GM23338 (cell line): ENCODE measurements at regions not wholly inside any gene's neighbourhood (a gene's known extent, or its start where the extent isn't known, plus 50 kb on each side); places are given as distances from the start of the nearest gene placed in this dataset.
A peak's percentile ranks its signal among the peaks of the same experiment; 100 is the strongest.

Experiments
- ATAC-seq: fragments of 200-7000 bp; cut with Tn5 transposase; 3 replicates; pipeline ENCODE4 v1.9.1; 2020
- DNase-seq: peaks from one replicate; pipeline ENCODE4 v3.0.0-alpha.2; 2015; ENCODE audit warnings: low spot score
- H2AFZ ChIP-seq: fragments of 200-600 bp; sonication (generic); 2 replicates; pipeline ENCODE4 v1.8.0; 2016; ENCODE audit warnings: antibody characterized with exemption, mild to moderate bottlenecking, moderate library complexity
- H3F3A ChIP-seq: fragments of 200-600 bp; sonication (generic); replicated peaks from 2 replicates; pipeline ENCODE4 v1.8.0; 2017; ENCODE audit warnings: antibody characterized with exemption, mixed run types, low read depth
- H3K27ac ChIP-seq: fragments of 200-600 bp; sonication (generic); 2 replicates; pipeline ENCODE4 v1.6.1; 2016; ENCODE audit warnings: low read depth
- H3K27me3 ChIP-seq: fragments of 200-600 bp; sonication (generic); 2 replicates; pipeline ENCODE4 v1.8.0; 2016; ENCODE audit warnings: mild to moderate bottlenecking, mixed run types, moderate library complexity; ENCODE audit not compliant: insufficient read depth
- H3K36me3 ChIP-seq: fragments of 200-600 bp; sonication (generic); 2 replicates; pipeline ENCODE4 v1.8.0; 2016; ENCODE audit warnings: mild to moderate bottlenecking; ENCODE audit not compliant: insufficient read depth
- H3K4me1 ChIP-seq: fragments of 200-600 bp; sonication (generic); 2 replicates; pipeline ENCODE4 v1.8.0; 2016; ENCODE audit warnings: mild to moderate bottlenecking, moderate library complexity; ENCODE audit not compliant: insufficient read depth
- H3K4me2 ChIP-seq: fragments of 200-600 bp; sonication (generic); 2 replicates; pipeline ENCODE4 v1.7.1; 2017; ENCODE audit warnings: mixed run types
- H3K4me3 ChIP-seq: fragments of 200-600 bp; sonication (generic); 2 replicates; pipeline ENCODE4 v1.6.1; 2016; ENCODE audit warnings: mixed run types
- H3K79me2 ChIP-seq: fragments of 200-600 bp; sonication (generic); replicated peaks from 2 replicates; pipeline ENCODE4 v1.8.0; 2017; ENCODE audit warnings: mild to moderate bottlenecking; ENCODE audit not compliant: insufficient read depth
- H3K9me2 ChIP-seq: fragments of 200-600 bp; sonication (generic); 2 replicates; pipeline ENCODE4 v1.8.0; 2017; ENCODE audit not compliant: insufficient read depth
- H4K20me1 ChIP-seq: fragments of 200-600 bp; sonication (generic); replicated peaks from 2 replicates; pipeline ENCODE4 v1.8.0; 2017; ENCODE audit warnings: mild to moderate bottlenecking; ENCODE audit not compliant: insufficient read depth
- H3K27ac Mint-ChIP-seq: 2 replicates; pipeline ENCODE4 v1.8.0; 2020; ENCODE audit warnings: inconsistent platforms, mild to moderate bottlenecking, moderate library complexity, mixed read lengths
- H3K27me3 Mint-ChIP-seq: 3 replicates; pipeline ENCODE4 v1.8.0; 2022; ENCODE audit warnings: low read depth, mild to moderate bottlenecking, moderate library complexity, mixed read lengths, inconsistent platforms; ENCODE audit not compliant: insufficient read depth, poor library complexity
- H3K36me3 Mint-ChIP-seq: 3 replicates; pipeline ENCODE4 v1.8.0; 2021; ENCODE audit warnings: low read depth, mild to moderate bottlenecking, inconsistent platforms, moderate library complexity, mixed read lengths
- H3K4me1 Mint-ChIP-seq: 3 replicates; pipeline ENCODE4 v1.8.0; 2020; ENCODE audit warnings: mild to moderate bottlenecking, inconsistent platforms, mixed read lengths
- H3K4me3 Mint-ChIP-seq: 3 replicates; pipeline ENCODE4 v1.8.0; 2021; ENCODE audit warnings: moderate library complexity, mild to moderate bottlenecking, inconsistent platforms, mixed read lengths
- H3K9me3 Mint-ChIP-seq: 3 replicates; pipeline ENCODE4 v1.8.0; 2020; ENCODE audit warnings: moderate library complexity, mild to moderate bottlenecking, inconsistent platforms, mixed read lengths
- CREB1 ChIP-seq: fragments of 250-450 bp; sonication (Bioruptor Pico); IDR thresholded peaks from 2 replicates; pipeline ENCODE4 v1.5.0; 2020; ENCODE audit warnings: low read depth, mild to moderate bottlenecking, moderate library complexity
- JUNB ChIP-seq: IDR thresholded peaks from one replicate; pipeline ENCODE4 v1.6.1; 2016; ENCODE audit warnings: antibody characterized with exemption; ENCODE audit not compliant: unreplicated experiment
- NANOG ChIP-seq: IDR thresholded peaks from 2 replicates; pipeline ENCODE4 v1.6.1; 2016; ENCODE audit warnings: antibody characterized with exemption, borderline replicate concordance
- POLR2AphosphoS5 ChIP-seq: IDR thresholded peaks from 2 replicates; pipeline ENCODE4 v1.6.1; 2016; ENCODE audit warnings: antibody characterized with exemption, low read depth
- STAT1 ChIP-seq: IDR thresholded peaks from one replicate; pipeline ENCODE4 v1.6.1; 2016; ENCODE audit warnings: antibody characterized with exemption; ENCODE audit not compliant: unreplicated experiment
- TF ChIP-seq, protein P1 (sequence below), 2 experiments: fragments of 200-600 bp in 1 of 2; sonication (generic) in 1 of 2; conservative IDR thresholded peaks; 2 replicates each; pipeline versions ENCODE4 v1.5.1 to v1.6.1; 2016 to 2017; ENCODE audit warnings: antibody characterized with exemption in 2 of 2, low read depth in 2 of 2, mild to moderate bottlenecking in 2 of 2, moderate library complexity in 1 of 2
- TF ChIP-seq, protein P2 (sequence below): fragments of 250-450 bp; sonication (Bioruptor Pico); IDR thresholded peaks from 2 replicates; pipeline ENCODE4 v1.5.0; 2020; ENCODE audit warnings: mild to moderate bottlenecking, moderate library complexity
- TF ChIP-seq, protein P3 (sequence below): IDR thresholded peaks from one replicate; pipeline ENCODE4 v1.6.1; 2018; ENCODE audit warnings: antibody characterized with exemption; ENCODE audit not compliant: unreplicated experiment

DNA sequence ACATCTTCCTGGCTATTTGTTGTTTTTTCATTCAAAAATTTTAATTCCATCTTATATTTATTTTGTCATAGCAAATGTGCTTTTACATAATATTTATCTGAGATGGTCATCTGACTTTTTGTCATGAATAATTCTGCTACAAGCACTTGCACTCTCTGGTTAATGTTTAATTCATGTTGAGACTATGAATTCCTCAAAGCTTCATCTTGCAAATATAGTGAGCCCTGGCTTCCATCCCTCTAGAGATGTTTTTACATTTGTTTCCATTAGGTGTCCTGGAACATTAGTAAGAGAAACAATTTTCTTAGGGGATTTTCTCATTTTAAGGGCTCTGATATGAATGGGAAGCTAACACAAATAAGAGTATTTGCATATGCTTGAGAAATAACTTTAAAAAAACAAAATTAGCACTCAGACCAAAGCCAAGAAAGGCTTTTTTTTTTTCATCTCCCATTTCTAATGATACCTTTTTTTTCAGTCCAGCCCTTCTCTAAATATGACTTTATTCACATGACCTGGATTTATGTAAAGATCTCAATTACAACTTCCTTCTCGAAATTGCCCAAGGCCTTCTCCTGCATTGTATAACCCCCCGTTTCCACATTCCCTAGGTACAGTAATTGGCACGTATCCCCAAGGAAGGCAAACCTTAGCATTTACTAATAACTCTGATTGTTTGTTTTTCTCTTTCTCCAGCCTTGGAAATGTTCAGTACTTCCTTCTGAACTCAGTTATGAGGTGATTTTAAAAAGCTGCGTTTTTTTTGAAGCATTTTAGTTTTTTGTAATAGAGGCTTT, 797.0 kb upstream of the GJE1 start:
- Mint-ChIP-seq H3K4me1 (no peaks in the 10 kb centered on the region; the same call in 2 of the 3 replicates), H3K27me3 (peaks cover 2% of the 10 kb centered on the region), H3K4me3 (no peak overlapping the region), H3K36me3 (no peaks in the 10 kb centered on the region; the same call in 2 of the 3 replicates), H3K9me3 (peaks cover 6% of the 10 kb centered on the region; the same call in 2 of the 3 replicates), H3K27ac (no peak overlapping the region; the same call in 1 of the 2 replicates)
- H3K27me3 ChIP-seq = no peaks in the 10 kb centered on the region
- no peak overlapping the region for H3K27ac ChIP-seq
- no peaks in the 10 kb centered on the region for H3K36me3 ChIP-seq
- no peak overlapping the region for H3K4me2 ChIP-seq
- DNase-seq (no peak), ATAC-seq (no peak)
- H3K4me1 ChIP-seq = no peaks in the 10 kb centered on the region
- H4K20me1 ChIP-seq = no peaks in the 10 kb centered on the region
- H3K4me3 ChIP-seq = no peak overlapping the region
- H3F3A ChIP-seq = no peaks in the 10 kb centered on the region
- H3K79me2 ChIP-seq = no peaks in the 10 kb centered on the region
- no peaks in the 10 kb centered on the region; the same call in 1 of the 2 replicates for H3K9me2 ChIP-seq
- peak overlapping the region; percentile 30; the same call in 1 of the 2 replicates for H2AFZ ChIP-seq
- TF ChIP-seq POLR2AphosphoS5 (no peak), NANOG (no peak), JUNB (no peak), CREB1 (CRISPR knock-in tag) (no peak), STAT1 (no peak)
- TF ChIP-seq, protein P1, sequence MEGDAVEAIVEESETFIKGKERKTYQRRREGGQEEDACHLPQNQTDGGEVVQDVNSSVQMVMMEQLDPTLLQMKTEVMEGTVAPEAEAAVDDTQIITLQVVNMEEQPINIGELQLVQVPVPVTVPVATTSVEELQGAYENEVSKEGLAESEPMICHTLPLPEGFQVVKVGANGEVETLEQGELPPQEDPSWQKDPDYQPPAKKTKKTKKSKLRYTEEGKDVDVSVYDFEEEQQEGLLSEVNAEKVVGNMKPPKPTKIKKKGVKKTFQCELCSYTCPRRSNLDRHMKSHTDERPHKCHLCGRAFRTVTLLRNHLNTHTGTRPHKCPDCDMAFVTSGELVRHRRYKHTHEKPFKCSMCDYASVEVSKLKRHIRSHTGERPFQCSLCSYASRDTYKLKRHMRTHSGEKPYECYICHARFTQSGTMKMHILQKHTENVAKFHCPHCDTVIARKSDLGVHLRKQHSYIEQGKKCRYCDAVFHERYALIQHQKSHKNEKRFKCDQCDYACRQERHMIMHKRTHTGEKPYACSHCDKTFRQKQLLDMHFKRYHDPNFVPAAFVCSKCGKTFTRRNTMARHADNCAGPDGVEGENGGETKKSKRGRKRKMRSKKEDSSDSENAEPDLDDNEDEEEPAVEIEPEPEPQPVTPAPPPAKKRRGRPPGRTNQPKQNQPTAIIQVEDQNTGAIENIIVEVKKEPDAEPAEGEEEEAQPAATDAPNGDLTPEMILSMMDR (conservative IDR thresholded peaks at IDR 0.05; ENCODE audit: low read depth in 2 of 2) = no peak
- TF ChIP-seq, protein P2, sequence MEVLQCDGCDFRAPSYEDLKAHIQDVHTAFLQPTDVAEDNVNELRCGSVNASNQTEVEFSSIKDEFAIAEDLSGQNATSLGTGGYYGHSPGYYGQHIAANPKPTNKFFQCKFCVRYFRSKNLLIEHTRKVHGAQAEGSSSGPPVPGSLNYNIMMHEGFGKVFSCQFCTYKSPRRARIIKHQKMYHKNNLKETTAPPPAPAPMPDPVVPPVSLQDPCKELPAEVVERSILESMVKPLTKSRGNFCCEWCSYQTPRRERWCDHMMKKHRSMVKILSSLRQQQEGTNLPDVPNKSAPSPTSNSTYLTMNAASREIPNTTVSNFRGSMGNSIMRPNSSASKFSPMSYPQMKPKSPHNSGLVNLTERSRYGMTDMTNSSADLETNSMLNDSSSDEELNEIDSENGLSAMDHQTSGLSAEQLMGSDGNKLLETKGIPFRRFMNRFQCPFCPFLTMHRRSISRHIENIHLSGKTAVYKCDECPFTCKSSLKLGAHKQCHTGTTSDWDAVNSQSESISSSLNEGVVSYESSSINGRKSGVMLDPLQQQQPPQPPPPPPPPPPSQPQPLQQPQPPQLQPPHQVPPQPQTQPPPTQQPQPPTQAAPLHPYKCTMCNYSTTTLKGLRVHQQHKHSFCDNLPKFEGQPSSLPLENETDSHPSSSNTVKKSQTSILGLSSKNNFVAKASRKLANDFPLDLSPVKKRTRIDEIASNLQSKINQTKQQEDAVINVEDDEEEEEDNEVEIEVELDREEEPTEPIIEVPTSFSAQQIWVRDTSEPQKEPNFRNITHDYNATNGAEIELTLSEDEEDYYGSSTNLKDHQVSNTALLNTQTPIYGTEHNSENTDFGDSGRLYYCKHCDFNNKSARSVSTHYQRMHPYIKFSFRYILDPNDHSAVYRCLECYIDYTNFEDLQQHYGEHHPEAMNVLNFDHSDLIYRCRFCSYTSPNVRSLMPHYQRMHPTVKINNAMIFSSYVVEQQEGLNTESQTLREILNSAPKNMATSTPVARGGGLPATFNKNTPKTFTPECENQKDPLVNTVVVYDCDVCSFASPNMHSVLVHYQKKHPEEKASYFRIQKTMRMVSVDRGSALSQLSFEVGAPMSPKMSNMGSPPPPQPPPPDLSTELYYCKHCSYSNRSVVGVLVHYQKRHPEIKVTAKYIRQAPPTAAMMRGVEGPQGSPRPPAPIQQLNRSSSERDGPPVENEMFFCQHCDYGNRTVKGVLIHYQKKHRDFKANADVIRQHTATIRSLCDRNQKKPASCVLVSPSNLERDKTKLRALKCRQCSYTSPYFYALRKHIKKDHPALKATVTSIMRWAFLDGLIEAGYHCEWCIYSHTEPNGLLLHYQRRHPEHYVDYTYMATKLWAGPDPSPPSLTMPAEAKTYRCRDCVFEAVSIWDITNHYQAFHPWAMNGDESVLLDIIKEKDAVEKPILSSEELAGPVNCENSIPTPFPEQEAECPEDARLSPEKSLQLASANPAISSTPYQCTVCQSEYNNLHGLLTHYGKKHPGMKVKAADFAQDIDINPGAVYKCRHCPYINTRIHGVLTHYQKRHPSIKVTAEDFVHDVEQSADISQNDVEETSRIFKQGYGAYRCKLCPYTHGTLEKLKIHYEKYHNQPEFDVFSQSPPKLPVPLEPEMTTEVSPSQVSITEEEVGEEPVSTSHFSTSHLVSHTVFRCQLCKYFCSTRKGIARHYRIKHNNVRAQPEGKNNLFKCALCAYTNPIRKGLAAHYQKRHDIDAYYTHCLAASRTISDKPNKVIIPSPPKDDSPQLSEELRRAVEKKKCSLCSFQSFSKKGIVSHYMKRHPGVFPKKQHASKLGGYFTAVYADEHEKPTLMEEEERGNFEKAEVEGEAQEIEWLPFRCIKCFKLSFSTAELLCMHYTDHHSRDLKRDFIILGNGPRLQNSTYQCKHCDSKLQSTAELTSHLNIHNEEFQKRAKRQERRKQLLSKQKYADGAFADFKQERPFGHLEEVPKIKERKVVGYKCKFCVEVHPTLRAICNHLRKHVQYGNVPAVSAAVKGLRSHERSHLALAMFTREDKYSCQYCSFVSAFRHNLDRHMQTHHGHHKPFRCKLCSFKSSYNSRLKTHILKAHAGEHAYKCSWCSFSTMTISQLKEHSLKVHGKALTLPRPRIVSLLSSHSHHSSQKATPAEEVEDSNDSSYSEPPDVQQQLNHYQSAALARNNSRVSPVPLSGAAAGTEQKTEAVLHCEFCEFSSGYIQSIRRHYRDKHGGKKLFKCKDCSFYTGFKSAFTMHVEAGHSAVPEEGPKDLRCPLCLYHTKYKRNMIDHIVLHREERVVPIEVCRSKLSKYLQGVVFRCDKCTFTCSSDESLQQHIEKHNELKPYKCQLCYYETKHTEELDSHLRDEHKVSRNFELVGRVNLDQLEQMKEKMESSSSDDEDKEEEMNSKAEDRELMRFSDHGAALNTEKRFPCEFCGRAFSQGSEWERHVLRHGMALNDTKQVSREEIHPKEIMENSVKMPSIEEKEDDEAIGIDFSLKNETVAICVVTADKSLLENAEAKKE (CRISPR knock-in tag) = no peak
- TF ChIP-seq, protein P3, sequence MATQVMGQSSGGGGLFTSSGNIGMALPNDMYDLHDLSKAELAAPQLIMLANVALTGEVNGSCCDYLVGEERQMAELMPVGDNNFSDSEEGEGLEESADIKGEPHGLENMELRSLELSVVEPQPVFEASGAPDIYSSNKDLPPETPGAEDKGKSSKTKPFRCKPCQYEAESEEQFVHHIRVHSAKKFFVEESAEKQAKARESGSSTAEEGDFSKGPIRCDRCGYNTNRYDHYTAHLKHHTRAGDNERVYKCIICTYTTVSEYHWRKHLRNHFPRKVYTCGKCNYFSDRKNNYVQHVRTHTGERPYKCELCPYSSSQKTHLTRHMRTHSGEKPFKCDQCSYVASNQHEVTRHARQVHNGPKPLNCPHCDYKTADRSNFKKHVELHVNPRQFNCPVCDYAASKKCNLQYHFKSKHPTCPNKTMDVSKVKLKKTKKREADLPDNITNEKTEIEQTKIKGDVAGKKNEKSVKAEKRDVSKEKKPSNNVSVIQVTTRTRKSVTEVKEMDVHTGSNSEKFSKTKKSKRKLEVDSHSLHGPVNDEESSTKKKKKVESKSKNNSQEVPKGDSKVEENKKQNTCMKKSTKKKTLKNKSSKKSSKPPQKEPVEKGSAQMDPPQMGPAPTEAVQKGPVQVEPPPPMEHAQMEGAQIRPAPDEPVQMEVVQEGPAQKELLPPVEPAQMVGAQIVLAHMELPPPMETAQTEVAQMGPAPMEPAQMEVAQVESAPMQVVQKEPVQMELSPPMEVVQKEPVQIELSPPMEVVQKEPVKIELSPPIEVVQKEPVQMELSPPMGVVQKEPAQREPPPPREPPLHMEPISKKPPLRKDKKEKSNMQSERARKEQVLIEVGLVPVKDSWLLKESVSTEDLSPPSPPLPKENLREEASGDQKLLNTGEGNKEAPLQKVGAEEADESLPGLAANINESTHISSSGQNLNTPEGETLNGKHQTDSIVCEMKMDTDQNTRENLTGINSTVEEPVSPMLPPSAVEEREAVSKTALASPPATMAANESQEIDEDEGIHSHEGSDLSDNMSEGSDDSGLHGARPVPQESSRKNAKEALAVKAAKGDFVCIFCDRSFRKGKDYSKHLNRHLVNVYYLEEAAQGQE = no peak
